Esophagus squamous epithelium (tissue), 4 donors: ENCODE measurements at regions not wholly inside any gene's neighbourhood (a gene's known extent, or its start where the extent isn't known, plus 50 kb on each side); places are given as distances from the start of the nearest gene placed in this dataset.

Experiments used
- POLR2A ChIP-seq, 4 donors: fragments of 450-650 bp; IDR thresholded peaks; one replicate each; pipeline ENCODE4 v1.6.1; 2017; ENCODE audit warnings: antibody characterized with exemption in 4 of 4, mild to moderate bottlenecking in 4 of 4, moderate library complexity in 3 of 4
- TF ChIP-seq, protein P1 (sequence below), 6 experiments: fragments of 450-650 bp in 4 of 6; fragments of 200-600 bp in 2 of 6; sonication (generic) in 2 of 6; IDR thresholded peaks; one replicate each; pipeline ENCODE4 v1.5.1; 2016 to 2019; ENCODE audit warnings: antibody characterized with exemption in 6 of 6, mild to moderate bottlenecking in 4 of 6, moderate library complexity in 4 of 6

DNA sequence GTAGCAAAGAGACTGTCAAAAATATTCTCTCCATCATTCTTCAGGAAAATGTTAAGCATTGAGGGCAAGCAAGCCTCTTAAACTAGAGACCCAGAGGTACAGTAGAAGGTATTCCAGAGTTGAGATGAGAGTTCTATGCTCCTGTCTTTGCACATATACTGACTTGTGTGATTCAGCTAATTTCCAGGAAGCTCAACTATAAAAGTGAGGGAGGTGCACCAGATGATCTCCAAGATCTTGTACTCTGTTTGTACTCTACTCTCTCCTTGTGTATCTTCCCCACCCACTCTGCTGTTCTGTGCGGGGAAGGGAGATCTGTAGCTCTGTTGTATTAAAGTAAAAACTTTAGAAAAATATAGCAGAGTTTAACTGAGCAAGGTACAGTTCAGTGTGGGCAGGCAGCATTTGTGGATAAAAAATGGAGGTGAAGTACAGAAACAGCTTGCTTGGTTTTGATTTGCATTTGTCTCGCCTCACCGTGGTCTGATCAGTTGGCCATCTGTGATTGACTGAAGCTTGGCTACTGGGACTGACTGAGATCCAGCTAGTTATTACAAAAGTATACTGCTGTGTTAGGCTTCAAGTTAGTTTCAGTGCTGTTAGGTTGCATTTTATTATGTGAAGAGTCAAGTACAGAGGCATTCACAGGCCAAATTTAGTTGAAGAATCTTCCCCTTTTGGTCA, 463.1 kb upstream of the GOLIM4 start:
- TF ChIP-seq, protein P1, sequence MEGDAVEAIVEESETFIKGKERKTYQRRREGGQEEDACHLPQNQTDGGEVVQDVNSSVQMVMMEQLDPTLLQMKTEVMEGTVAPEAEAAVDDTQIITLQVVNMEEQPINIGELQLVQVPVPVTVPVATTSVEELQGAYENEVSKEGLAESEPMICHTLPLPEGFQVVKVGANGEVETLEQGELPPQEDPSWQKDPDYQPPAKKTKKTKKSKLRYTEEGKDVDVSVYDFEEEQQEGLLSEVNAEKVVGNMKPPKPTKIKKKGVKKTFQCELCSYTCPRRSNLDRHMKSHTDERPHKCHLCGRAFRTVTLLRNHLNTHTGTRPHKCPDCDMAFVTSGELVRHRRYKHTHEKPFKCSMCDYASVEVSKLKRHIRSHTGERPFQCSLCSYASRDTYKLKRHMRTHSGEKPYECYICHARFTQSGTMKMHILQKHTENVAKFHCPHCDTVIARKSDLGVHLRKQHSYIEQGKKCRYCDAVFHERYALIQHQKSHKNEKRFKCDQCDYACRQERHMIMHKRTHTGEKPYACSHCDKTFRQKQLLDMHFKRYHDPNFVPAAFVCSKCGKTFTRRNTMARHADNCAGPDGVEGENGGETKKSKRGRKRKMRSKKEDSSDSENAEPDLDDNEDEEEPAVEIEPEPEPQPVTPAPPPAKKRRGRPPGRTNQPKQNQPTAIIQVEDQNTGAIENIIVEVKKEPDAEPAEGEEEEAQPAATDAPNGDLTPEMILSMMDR (IDR thresholded peaks at IDR 0.05): no peak
- TF ChIP-seq POLR2A (IDR thresholded peaks at IDR 0.05): no peak
